H1 (cell line): ENCODE measurements at regions not wholly inside any gene's neighbourhood (a gene's known extent, or its start where the extent isn't known, plus 50 kb on each side); places are given as distances from the start of the nearest gene placed in this dataset.

Source experiments
- CTCF ChIA-PET: fragments of 300-600 bp; sonication (Branson Sonifier 250); formaldehyde crosslinking; loops from one replicate; lab custom pipeline; 2021; ENCODE audit not compliant: partially characterized antibody; lab: Charles Lee
- POLR2A ChIA-PET: fragments of 300-600 bp; sonication (Branson Sonifier 250); formaldehyde crosslinking; loops from one replicate; lab custom pipeline; 2021; ENCODE audit warnings: inconsistent platforms; ENCODE audit not compliant: partially characterized antibody; lab: Charles Lee
- DNase-seq, 2 experiments: peaks; one replicate each; pipeline versions ENCODE4 v3.0.0 to v3.0.0-alpha.2; 2010 to 2022; ENCODE audit warnings: low spot score in 2 of 2, low read depth in 1 of 2, mixed read lengths in 1 of 2
- FAIRE-seq: peaks from 2 replicates; lab custom pipeline; 2011; peaks lifted over from hg19 to GRCh38; lab: Jason Lieb, UNC
- H2AFZ ChIP-seq: 2 replicates; pipeline ENCODE4 v1.8.1; 2012; ENCODE audit warnings: low read length, inconsistent platforms
- H2AK5ac ChIP-seq: 2 replicates; pipeline ENCODE4 v1.6.1; 2013; ENCODE audit warnings: low read depth, low read length
- H2BK120ac ChIP-seq: replicated peaks from 2 replicates; pipeline ENCODE3; 2013; ENCODE audit warnings: low read depth, low read length, inconsistent platforms
- H2BK12ac ChIP-seq: 2 replicates; pipeline ENCODE4 v1.6.1; 2013; ENCODE audit warnings: low read depth, low read length
- H2BK15ac ChIP-seq: 2 replicates; pipeline ENCODE4 v1.6.1; 2013; ENCODE audit warnings: low read length
- H2BK20ac ChIP-seq: 2 replicates; pipeline ENCODE4 v1.6.1; 2013; ENCODE audit warnings: low read length
- H2BK5ac ChIP-seq: 2 replicates; pipeline ENCODE4 v1.6.1; 2013; ENCODE audit warnings: low read depth, low read length
- H3K14ac ChIP-seq: 2 replicates; pipeline ENCODE4 v1.6.1; 2013; ENCODE audit warnings: inconsistent platforms; ENCODE audit not compliant: insufficient read length
- H3K18ac ChIP-seq: 2 replicates; pipeline ENCODE4 v1.6.1; 2013; ENCODE audit warnings: low read length; ENCODE audit errors: extremely low read depth
- H3K23ac ChIP-seq: 2 replicates; pipeline ENCODE4 v1.6.1; 2013; ENCODE audit warnings: inconsistent platforms; ENCODE audit not compliant: insufficient read length
- H3K23me2 ChIP-seq: 2 replicates; pipeline ENCODE4 v1.6.1; 2013; ENCODE audit warnings: low read depth, low read length
- H3K27ac ChIP-seq: 2 replicates; pipeline ENCODE4 v1.6.1; 2011; ENCODE audit warnings: low read depth, low read length, inconsistent platforms
- H3K27me3 ChIP-seq, 4 experiments: replicated peaks in 1 of 4; 1 replicate in 1 of 4; 2 replicates in 3 of 4; pipeline versions ENCODE4 v1.6.1 to v1.8.1; 2011 to 2013; ENCODE audit warnings: low read length in 3 of 4, mild to moderate bottlenecking in 3 of 4, inconsistent platforms in 2 of 4, mixed read lengths in 2 of 4, moderate library complexity in 1 of 4; ENCODE audit not compliant: control insufficient read depth in 3 of 4, insufficient read depth in 3 of 4; ENCODE audit errors: extremely low read depth in 1 of 4
- H3K36me3 ChIP-seq, 4 experiments: 2 replicates each; pipeline versions ENCODE4 v1.6.1 to v1.8.1; 2011 to 2013; ENCODE audit warnings: mild to moderate bottlenecking in 4 of 4, low read length in 3 of 4, moderate library complexity in 2 of 4, control low read depth in 1 of 4, inconsistent platforms in 1 of 4; ENCODE audit not compliant: insufficient read depth in 4 of 4, control insufficient read depth in 2 of 4
- H3K4ac ChIP-seq: replicated peaks from 2 replicates; pipeline ENCODE3; 2013; ENCODE audit warnings: low read length, low read depth, mixed read lengths, inconsistent platforms; ENCODE audit not compliant: insufficient read length
- H3K4me1 ChIP-seq, 4 experiments: replicated peaks in 1 of 4; 1 replicate in 1 of 4; 2 replicates in 3 of 4; pipeline versions ENCODE4 v1.6.1 to v1.8.1; 2011 to 2013; ENCODE audit warnings: low read length in 3 of 4, inconsistent platforms in 2 of 4, mixed read lengths in 1 of 4; ENCODE audit not compliant: insufficient read depth in 4 of 4, control insufficient read depth in 3 of 4
- H3K4me2 ChIP-seq, 2 experiments: 2 replicates each; pipeline versions ENCODE4 v1.6.1 to v1.8.1; 2011 to 2013; ENCODE audit warnings: low read depth in 2 of 2, low read length in 2 of 2, control low read depth in 1 of 2, inconsistent platforms in 1 of 2, mild to moderate bottlenecking in 1 of 2; ENCODE audit not compliant: insufficient read depth in 1 of 2
- H3K4me3 ChIP-seq, 4 experiments: fragments of 200-600, 300-600 bp in 1 of 4; sonication (generic), shearing (Covaris generic), sonication (Bioruptor Twin) in 1 of 4; 2 replicates each; pipeline versions ENCODE4 v1.5.1 to v1.8.1; 2011 to 2016; ENCODE audit warnings: low read length in 4 of 4, low read depth in 3 of 4, control low read depth in 2 of 4, inconsistent platforms in 2 of 4, mild to moderate bottlenecking in 2 of 4, mixed read lengths in 1 of 4, moderate library complexity in 1 of 4; ENCODE audit not compliant: insufficient read depth in 2 of 4; ENCODE audit errors: extremely low read depth in 1 of 4
- H3K56ac ChIP-seq: replicated peaks from 2 replicates; pipeline ENCODE3; 2013; ENCODE audit warnings: low read depth, mild to moderate bottlenecking, mixed read lengths, low read length, inconsistent platforms; ENCODE audit not compliant: insufficient read length
- H3K79me1 ChIP-seq: 2 replicates; pipeline ENCODE4 v1.6.1; 2013; ENCODE audit warnings: low read depth, low read length, control low read depth
- H3K79me2 ChIP-seq, 2 experiments: 2 replicates each; pipeline versions ENCODE4 v1.6.1 to v1.8.1; 2012 to 2013; ENCODE audit warnings: low read length in 2 of 2, mild to moderate bottlenecking in 2 of 2, inconsistent platforms in 1 of 2; ENCODE audit not compliant: insufficient read depth in 2 of 2, control insufficient read depth in 1 of 2
- H3K9ac ChIP-seq, 4 experiments: replicated peaks in 1 of 4; 1 replicate in 1 of 4; 2 replicates in 3 of 4; pipeline versions ENCODE4 v1.6.1 to v1.8.1; 2011 to 2013; ENCODE audit warnings: low read depth in 3 of 4, low read length in 3 of 4, control low read depth in 2 of 4, mild to moderate bottlenecking in 2 of 4, moderate library complexity in 2 of 4, inconsistent platforms in 1 of 4; ENCODE audit errors: extremely low read depth in 1 of 4
- H3K9me3 ChIP-seq, 2 experiments: 2 replicates each; pipeline versions ENCODE4 v1.6.1 to v1.8.1; 2012 to 2013; ENCODE audit warnings: mild to moderate bottlenecking in 2 of 2, moderate library complexity in 2 of 2, control low read depth in 1 of 2, inconsistent platforms in 1 of 2, low read depth in 1 of 2, low read length in 1 of 2, mixed read lengths in 1 of 2; ENCODE audit not compliant: insufficient read depth in 2 of 2
- H4K20me1 ChIP-seq, 2 experiments: replicated peaks in 1 of 2; 2 replicates each; pipeline versions ENCODE3 to v1.8.1; 2011 to 2013; ENCODE audit warnings: inconsistent platforms in 2 of 2, low read length in 2 of 2, mild to moderate bottlenecking in 1 of 2; ENCODE audit not compliant: insufficient read depth in 2 of 2, control insufficient read depth in 1 of 2
- H4K5ac ChIP-seq: 2 replicates; pipeline ENCODE4 v1.6.1; 2013; ENCODE audit warnings: low read length, low read depth, mixed read lengths, inconsistent platforms; ENCODE audit not compliant: insufficient read length
- H4K8ac ChIP-seq: 2 replicates; pipeline ENCODE4 v1.8.0; 2013; ENCODE audit warnings: mild to moderate bottlenecking, moderate library complexity, low read length, inconsistent platforms; ENCODE audit not compliant: insufficient read depth; ENCODE audit errors: extremely low read depth
- H4K91ac ChIP-seq: replicated peaks from 2 replicates; pipeline ENCODE3; 2013; ENCODE audit warnings: low read length, mixed read lengths, inconsistent platforms; ENCODE audit not compliant: insufficient read length
- CBX5 ChIP-seq: fragments of 300-800, 300-1000 bp; sonication (generic); IDR thresholded peaks from 2 replicates; pipeline ENCODE4 v1.7.1; 2016; ENCODE audit warnings: antibody characterized with exemption, low read length, low read depth
- CHD1 ChIP-seq: IDR thresholded peaks from 2 replicates; pipeline ENCODE4 v1.6.1; 2012; ENCODE audit warnings: low read depth, low read length, improper control_type of control experiment
- CHD2 ChIP-seq: IDR thresholded peaks from 2 replicates; pipeline ENCODE4 v1.6.1; 2012; ENCODE audit warnings: low read length, improper control_type of control experiment
- EP300 ChIP-seq, 2 experiments: IDR thresholded peaks; 1 replicate in 1 of 2; 2 replicates in 1 of 2; pipeline ENCODE4 v1.6.1; 2011 to 2012; ENCODE audit warnings: low read depth in 2 of 2, low read length in 2 of 2, mild to moderate bottlenecking in 2 of 2, borderline replicate concordance in 1 of 2, inconsistent platforms in 1 of 2, moderate library complexity in 1 of 2
- GABPA ChIP-seq: IDR thresholded peaks from 2 replicates; pipeline ENCODE4 v1.6.1; 2011; ENCODE audit warnings: mild to moderate bottlenecking, low read length, moderate library complexity, borderline replicate concordance; ENCODE audit not compliant: insufficient read depth
- HDAC2 ChIP-seq, 2 experiments: fragments of 300-600 bp in 1 of 2; sonication (generic) in 1 of 2; IDR thresholded peaks; 2 replicates each; pipeline ENCODE4 v1.6.1; 2011 to 2012; ENCODE audit warnings: low read depth in 2 of 2, low read length in 2 of 2, mild to moderate bottlenecking in 2 of 2, moderate library complexity in 2 of 2, borderline replicate concordance in 1 of 2, inconsistent platforms in 1 of 2
- JUND ChIP-seq: IDR thresholded peaks from 2 replicates; pipeline ENCODE4 v1.6.1; 2011; ENCODE audit warnings: mild to moderate bottlenecking, improper control_type of control experiment, low read length
- SIN3A ChIP-seq, 2 experiments: IDR thresholded peaks in 1 of 2; conservative IDR thresholded peaks in 1 of 2; 2 replicates each; pipeline ENCODE4 v1.6.1; 2011 to 2012; ENCODE audit warnings: low read length in 2 of 2, improper control_type of control experiment in 1 of 2, low read depth in 1 of 2, mild to moderate bottlenecking in 1 of 2
- SRF ChIP-seq: IDR thresholded peaks from 2 replicates; pipeline ENCODE4 v1.6.1; 2011; ENCODE audit warnings: mild to moderate bottlenecking, low read depth, low read length, moderate library complexity
- WGBS, 2 experiments: shearing (Covaris generic) in 1 of 2; methylation state at CpG; one replicate each; pipeline versions ENCODE4 v1.1.6 to v1.1.7; 2013 to 2015; ENCODE audit warnings: low lambda C conversion rate in 2 of 2, mixed read lengths in 2 of 2, inconsistent platforms in 1 of 2, low coverage in 1 of 2, missing lambda C conversion rate in 1 of 2; ENCODE audit not compliant: insufficient replicate concordance in 2 of 2, insufficient coverage in 1 of 2, insufficient read length in 1 of 2; ENCODE audit errors: extremely low coverage in 1 of 2, missing lambda C conversion rate in 1 of 2; 5-methylcytosine and 5-hydroxymethylcytosine counted together
- TF ChIP-seq, protein P1 (sequence below): IDR thresholded peaks from 2 replicates; pipeline ENCODE4 v1.6.1; 2011; ENCODE audit warnings: low read length, improper control_type of control experiment

DNA sequence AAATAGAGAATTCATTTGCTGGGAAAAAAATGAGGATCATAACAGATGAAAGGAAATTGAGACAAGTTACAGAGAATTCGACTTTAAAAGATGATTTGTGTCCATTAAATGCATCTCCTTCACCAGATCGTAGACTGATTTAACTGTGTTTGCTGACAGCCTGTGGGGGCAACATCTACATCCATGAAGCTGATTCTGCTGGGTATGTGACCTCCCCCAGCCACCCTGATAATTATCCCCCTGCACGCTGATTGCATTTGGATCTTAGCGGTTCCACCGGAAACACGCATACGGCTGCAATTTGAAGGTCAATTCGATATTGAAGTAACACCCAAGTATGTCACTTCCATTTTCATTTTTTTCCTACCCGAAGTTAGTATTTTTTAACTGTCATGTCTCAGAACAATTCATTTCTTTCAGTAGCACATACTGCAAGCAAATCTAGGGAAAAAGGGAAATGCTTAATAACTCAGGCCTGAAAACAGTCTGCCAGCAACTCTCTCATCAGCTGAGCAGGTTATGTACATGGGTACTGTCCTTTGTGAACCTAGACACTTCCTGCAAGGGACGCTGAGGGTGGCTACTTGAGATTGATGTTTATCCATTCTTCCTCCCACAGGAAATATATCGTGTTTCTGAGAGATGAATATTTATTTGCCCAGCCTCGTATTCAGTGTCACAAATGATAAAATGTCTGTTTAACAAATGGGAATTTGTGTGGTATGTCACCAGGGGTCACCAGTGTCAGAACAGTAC lies 134.9 kb downstream of the ZNF22 start:
- WGBS, 2 experiments, result 90% methylated on average over 12 of the region's 12 CpGs; no CpG with 5 or more reads in 1 of the 2 experiments
- FAIRE-seq, result no peak
- no peak for TF ChIP-seq EP300 (IDR thresholded peaks at IDR 0.05; ENCODE audit: borderline replicate concordance in 1 of 2, low read depth in 2 of 2, low read length in 2 of 2)
- no peak for TF ChIP-seq GABPA
- TF ChIP-seq CBX5, result no peak
- no peak for TF ChIP-seq HDAC2 (IDR thresholded peaks at IDR 0.05; ENCODE audit: borderline replicate concordance in 1 of 2, low read depth in 2 of 2, low read length in 2 of 2)
- no peak for TF ChIP-seq CHD1
- TF ChIP-seq SRF, result no peak
- no peak for TF ChIP-seq SIN3A (conservative IDR thresholded peaks at IDR 0.05 in 1 of 2, IDR thresholded peaks at IDR 0.05 in 1 of 2; ENCODE audit: low read depth in 1 of 2, low read length in 2 of 2)
- no peak for TF ChIP-seq JUND
- TF ChIP-seq CHD2, result no peak
- TF ChIP-seq, protein P1, sequence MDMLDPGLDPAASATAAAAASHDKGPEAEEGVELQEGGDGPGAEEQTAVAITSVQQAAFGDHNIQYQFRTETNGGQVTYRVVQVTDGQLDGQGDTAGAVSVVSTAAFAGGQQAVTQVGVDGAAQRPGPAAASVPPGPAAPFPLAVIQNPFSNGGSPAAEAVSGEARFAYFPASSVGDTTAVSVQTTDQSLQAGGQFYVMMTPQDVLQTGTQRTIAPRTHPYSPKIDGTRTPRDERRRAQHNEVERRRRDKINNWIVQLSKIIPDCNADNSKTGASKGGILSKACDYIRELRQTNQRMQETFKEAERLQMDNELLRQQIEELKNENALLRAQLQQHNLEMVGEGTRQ, result no peak

More for the DNA sequence above, 134.9 kb downstream of the ZNF22 start:
- Histone ChIP-seq H3K4me2 (no peak overlapping the region), H3K27me3 (no peaks in the 10 kb centered on the region), H3K23ac (no peak overlapping the region), H3K79me1 (no peaks in the 10 kb centered on the region), H3K23me2 (no peaks in the 10 kb centered on the region; the same call in 1 of the 2 replicates), H4K20me1 (no peaks in the 10 kb centered on the region), H2BK120ac (no peak overlapping the region), H2BK20ac (no peak overlapping the region), H2AFZ (no peak overlapping the region), H3K79me2 (no peaks in the 10 kb centered on the region), H3K18ac (no peak overlapping the region), H3K9ac (no peak overlapping the region), H3K9me3 (no peaks in the 10 kb centered on the region), H4K8ac (no peak overlapping the region), H4K5ac (no peak overlapping the region), H3K4me1 (no peaks in the 10 kb centered on the region), H2BK12ac (no peak overlapping the region), H3K4ac (no peak overlapping the region), H3K27ac (no peak overlapping the region), H2AK5ac (no peak overlapping the region), H4K91ac (no peak overlapping the region), H3K36me3 (no peaks in the 10 kb centered on the region), H3K56ac (no peak overlapping the region), H2BK5ac (no peak overlapping the region), H3K4me3 (no peak overlapping the region), H2BK15ac (no peak overlapping the region), H3K14ac (no peak overlapping the region)
- CTCF ChIA-PET, result no interaction called here
- POLR2A ChIA-PET, result no interaction called here
- no peak for DNase-seq
